ENCODE measurements at regions not wholly inside any gene's neighbourhood (a gene's known extent, or its start where the extent isn't known, plus 50 kb on each side); places are given as distances from the start of the nearest gene placed in this dataset.

- H3K36me3 ChIP-seq = no peaks in the 10 kb centered on the region
- no peak overlapping the region for H3K4me3 ChIP-seq
- no peak for DNase-seq
- TF ChIP-seq POLR2A (IDR thresholded peaks at IDR 0.05) (no peak), CTCF (IDR thresholded peaks at IDR 0.05) (no peak), EP300 (IDR thresholded peaks at IDR 0.05) (no peak), POLR2AphosphoS5 (IDR thresholded peaks at IDR 0.05) (no peak)
- no peaks in the 10 kb centered on the region for H3K4me1 ChIP-seq
- no peak for ATAC-seq (ENCODE audit: low FRiP score in 2 of 2)
- no peaks in the 10 kb centered on the region for H3K27me3 ChIP-seq
- no peak overlapping the region for H3K27ac ChIP-seq
- 51 to 68% methylated on average over 9 of the region's 9 CpGs for WGBS, 2 donors
- no peaks in the 10 kb centered on the region for H3K9me3 ChIP-seq
Observed at GRCh38 chr9:126058011-126058531, 268.6 kb upstream of the MVB12B start.

DNA sequence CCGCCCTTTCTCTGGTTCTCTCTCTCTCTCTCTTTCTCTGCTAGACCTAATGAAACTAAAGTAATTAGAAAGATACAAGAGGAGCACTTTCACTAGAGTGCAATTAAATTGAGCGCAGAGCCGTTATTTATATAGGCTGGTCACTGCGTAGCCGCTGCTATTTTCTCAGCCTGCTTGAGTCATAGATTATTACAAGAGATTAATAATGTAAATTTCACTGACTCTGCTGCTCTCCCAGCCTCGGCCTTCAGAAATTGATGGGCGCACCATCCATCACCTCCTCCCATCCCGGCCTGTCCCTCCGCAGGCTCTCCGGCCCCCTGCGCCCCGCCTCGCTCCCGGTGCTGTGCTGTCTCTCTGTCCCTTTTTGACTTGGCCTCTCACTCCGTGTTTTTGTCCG lies 268.0 kb upstream of the MVB12B start:
- TF ChIP-seq POLR2AphosphoS5 (IDR thresholded peaks at IDR 0.05) (no peak), POLR2A (IDR thresholded peaks at IDR 0.05) (no peak), EP300 (IDR thresholded peaks at IDR 0.05) (no peak), CTCF (IDR thresholded peaks at IDR 0.05) (no peak)
- H3K4me3 ChIP-seq = no peak overlapping the region
- ATAC-seq (ENCODE audit: low FRiP score in 2 of 2) = no peak

GRCh38 chr9:126061575-126061974 lies 265.1 kb upstream of the MVB12B start:
- ATAC-seq (ENCODE audit: low FRiP score in 2 of 2) (no peak), DNase-seq (no peak)
- Histone ChIP-seq H3K9me3 (no peaks in the 10 kb centered on the region), H3K27me3 (peaks cover 0 to 4% (median 0%) of the 10 kb centered on the region in 4 donors), H3K4me3 (no peak overlapping the region), H3K27ac (no peak overlapping the region), H3K36me3 (no peaks in the 10 kb centered on the region), H3K4me1 (no peaks in the 10 kb centered on the region)
- TF ChIP-seq POLR2A (IDR thresholded peaks at IDR 0.05) = no peak
- TF ChIP-seq POLR2AphosphoS5 (IDR thresholded peaks at IDR 0.05) = no peak
- TF ChIP-seq CTCF (IDR thresholded peaks at IDR 0.05) = no peak
- TF ChIP-seq EP300 (IDR thresholded peaks at IDR 0.05) = no peak
- 69 to 80% methylated on average over 3 to 5 of the region's 5 CpGs for WGBS, 2 donors

More for the DNA sequence above, 268.0 kb upstream of the MVB12B start:
- no peaks in the 10 kb centered on the region for H3K36me3 ChIP-seq
- no peaks in the 10 kb centered on the region for H3K4me1 ChIP-seq
- WGBS, 2 donors = 73 to 74% methylated on average over 15 to 16 of the region's 16 CpGs
- no peak for DNase-seq
- no peaks in the 10 kb centered on the region for H3K27me3 ChIP-seq
- H3K9me3 ChIP-seq = no peaks in the 10 kb centered on the region
- H3K27ac ChIP-seq = no peak overlapping the region

GRCh38 chr9:126062158-126062886 lies 264.3 kb upstream of the MVB12B start:
- ATAC-seq (ENCODE audit: low FRiP score in 2 of 2) (no peak), DNase-seq (no peak)
- Histone ChIP-seq H3K4me3 (no peak overlapping the region), H3K4me1 (no peaks in the 10 kb centered on the region), H3K27ac (no peak overlapping the region), H3K9me3 (no peaks in the 10 kb centered on the region), H3K36me3 (no peaks in the 10 kb centered on the region), H3K27me3 (peaks cover 0 to 4% (median 0%) of the 10 kb centered on the region in 4 donors)
- no peak for TF ChIP-seq POLR2A (IDR thresholded peaks at IDR 0.05)
- no peak for TF ChIP-seq EP300 (IDR thresholded peaks at IDR 0.05)
- TF ChIP-seq CTCF (IDR thresholded peaks at IDR 0.05) = no peak
- TF ChIP-seq POLR2AphosphoS5 (IDR thresholded peaks at IDR 0.05) = no peak
- 86 to 95% methylated on average over 8 to 11 of the region's 11 CpGs for WGBS, 2 donors

- no peak overlapping the region for H3K4me3 ChIP-seq
- TF ChIP-seq EP300 (IDR thresholded peaks at IDR 0.05) = no peak
- TF ChIP-seq POLR2AphosphoS5 (IDR thresholded peaks at IDR 0.05) = no peak
- TF ChIP-seq POLR2A (IDR thresholded peaks at IDR 0.05) = no peak
- TF ChIP-seq CTCF (IDR thresholded peaks at IDR 0.05) = no peak
- no peaks in the 10 kb centered on the region for H3K36me3 ChIP-seq
- 84 to 88% methylated on average over 5 of the region's 5 CpGs for WGBS, 2 donors
- no peak overlapping the region for H3K27ac ChIP-seq
- peaks cover 0 to 4% (median 0%) of the 10 kb centered on the region in 4 donors for H3K27me3 ChIP-seq
- no peaks in the 10 kb centered on the region for H3K4me1 ChIP-seq
- no peaks in the 10 kb centered on the region for H3K9me3 ChIP-seq
- no peak for ATAC-seq (ENCODE audit: low FRiP score in 2 of 2)
- DNase-seq = no peak
Observed at GRCh38 chr9:126063326-126063725, 263.3 kb upstream of the MVB12B start.
